SK-N-MC (cell line): ENCODE measurements at regions not wholly inside any gene's neighbourhood (a gene's known extent, or its start where the extent isn't known, plus 50 kb on each side); places are given as distances from the start of the nearest gene placed in this dataset.

Source experiments
- DNase-seq: peaks from one replicate; pipeline ENCODE4 v3.0.0-alpha.2; 2011; ENCODE audit warnings: low read depth, low spot score
- H3K27ac ChIP-seq: fragments of 200-600 bp; sonication (generic); 2 replicates; pipeline ENCODE4 v1.5.1; 2016; ENCODE audit warnings: mixed run types
- H3K36me3 ChIP-seq: fragments of 200-600 bp; sonication (generic); 2 replicates; pipeline ENCODE4 v1.6.1; 2017; ENCODE audit warnings: antibody characterized with exemption, low read length, mixed read lengths; ENCODE audit not compliant: insufficient read depth
- H3K4me3 ChIP-seq: fragments of 200-600 bp; sonication (generic); 2 replicates; pipeline ENCODE4 v1.5.1; 2016
- H3K9ac ChIP-seq: fragments of 200-600 bp; sonication (generic); 2 replicates; pipeline ENCODE4 v1.8.0; 2017; ENCODE audit warnings: mixed run types, mixed read lengths; ENCODE audit not compliant: insufficient read length
- H3K9me3 ChIP-seq: fragments of 200-600 bp; sonication (generic); 2 replicates; pipeline ENCODE4 v1.6.1; 2017; ENCODE audit warnings: low read depth, mild to moderate bottlenecking, antibody characterized with exemption, low read length, moderate library complexity, mixed read lengths
- EZH2 ChIP-seq: fragments of 200-600 bp; sonication (generic); IDR thresholded peaks from one replicate; pipeline ENCODE4 v1.6.1; 2017; ENCODE audit warnings: antibody characterized with exemption
- FOXP2 ChIP-seq: optimal IDR thresholded peaks from 2 replicates; pipeline ENCODE3; 2011; ENCODE audit warnings: mild to moderate bottlenecking, moderate library complexity; ENCODE audit not compliant: insufficient read depth; ENCODE audit errors: extremely low read length, control extremely low read depth
- POLR2AphosphoS5 ChIP-seq: IDR thresholded peaks from 2 replicates; pipeline ENCODE4 v1.6.1; 2012; ENCODE audit warnings: mild to moderate bottlenecking, low read depth, low read length, borderline replicate concordance

DNA sequence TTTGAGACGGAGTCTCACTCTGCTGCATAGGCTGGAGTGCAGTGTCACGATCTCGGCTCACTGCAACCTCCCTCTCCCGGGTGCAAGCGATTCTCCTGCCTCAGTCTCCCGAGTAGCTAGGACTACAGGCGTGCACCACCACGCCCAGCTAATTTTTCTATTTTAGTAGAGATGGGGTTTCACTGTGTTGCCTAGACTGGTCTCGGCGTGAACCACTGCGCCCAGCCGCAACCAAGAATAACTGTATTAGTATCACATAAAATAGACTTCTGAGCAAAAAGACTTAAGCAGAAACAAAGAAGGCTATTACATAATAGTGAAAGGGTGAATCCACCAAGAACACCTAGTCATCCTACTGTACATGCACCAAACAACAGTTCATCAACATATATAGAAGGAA lies 67.6 kb upstream of the TFEC start:
- peak overlapping the region; percentile 32 for H3K4me3 ChIP-seq
- H3K36me3 ChIP-seq, result no peaks in the 10 kb centered on the region
- TF ChIP-seq POLR2AphosphoS5 (no peak), EZH2 (no peak), FOXP2 (no peak)
- DNase-seq, result no peak
- no peak overlapping the region for H3K9ac ChIP-seq
- peak overlapping the region; percentile 96 for H3K27ac ChIP-seq
- H3K9me3 ChIP-seq, result no peaks in the 10 kb centered on the region

DNA sequence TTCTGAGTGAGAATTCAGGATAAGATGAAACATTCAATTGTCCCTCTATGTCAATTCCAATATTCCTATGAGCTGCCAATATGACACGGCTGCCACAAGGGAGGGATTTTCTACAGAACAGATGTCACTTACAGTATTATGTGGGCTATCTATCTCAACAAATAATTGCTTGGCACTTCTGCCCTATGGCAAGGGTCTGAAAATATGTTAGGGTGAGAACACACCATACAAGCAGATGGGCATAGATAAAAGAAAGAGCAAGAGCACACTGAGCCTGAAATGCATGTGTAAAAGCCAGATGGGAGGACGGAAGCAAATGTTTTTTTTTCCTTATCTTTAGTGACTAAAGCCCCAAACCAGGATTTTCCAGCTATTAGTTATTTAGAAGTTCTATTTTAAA lies 70.1 kb upstream of the TFEC start:
- Histone ChIP-seq H3K36me3 (no peaks in the 10 kb centered on the region), H3K4me3 (no peak overlapping the region), H3K9ac (no peak overlapping the region), H3K9me3 (no peaks in the 10 kb centered on the region), H3K27ac (peak overlapping the region; percentile 96; the same call in 1 of the 2 replicates)
- no peak for DNase-seq
- no peak for TF ChIP-seq EZH2

DNA sequence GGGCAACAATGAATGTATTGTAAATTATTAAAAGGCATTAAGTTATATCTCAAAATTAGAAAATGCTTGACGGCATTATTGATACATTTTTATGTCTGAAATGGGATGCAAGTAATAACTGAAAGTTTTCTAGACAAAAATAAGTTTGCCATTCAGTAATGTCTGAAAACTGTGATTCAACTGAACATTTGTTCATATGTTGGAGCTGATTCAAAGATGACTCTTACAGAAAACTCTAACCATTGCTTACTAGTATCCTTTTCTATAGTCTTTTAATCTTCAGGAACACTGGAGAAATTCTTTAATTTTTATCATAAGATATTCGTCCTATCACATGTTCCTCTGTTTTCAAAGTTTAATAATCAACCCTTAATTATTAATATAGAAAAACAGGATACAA lies 71.1 kb upstream of the TFEC start:
- no peak overlapping the region for H3K9ac ChIP-seq
- TF ChIP-seq FOXP2 (no peak), EZH2 (no peak), POLR2AphosphoS5 (no peak)
- no peaks in the 10 kb centered on the region for H3K36me3 ChIP-seq
- no peak for DNase-seq
- no peak overlapping the region for H3K4me3 ChIP-seq
- H3K27ac ChIP-seq, result peak overlapping the region; percentile 32
- no peaks in the 10 kb centered on the region for H3K9me3 ChIP-seq

DNA sequence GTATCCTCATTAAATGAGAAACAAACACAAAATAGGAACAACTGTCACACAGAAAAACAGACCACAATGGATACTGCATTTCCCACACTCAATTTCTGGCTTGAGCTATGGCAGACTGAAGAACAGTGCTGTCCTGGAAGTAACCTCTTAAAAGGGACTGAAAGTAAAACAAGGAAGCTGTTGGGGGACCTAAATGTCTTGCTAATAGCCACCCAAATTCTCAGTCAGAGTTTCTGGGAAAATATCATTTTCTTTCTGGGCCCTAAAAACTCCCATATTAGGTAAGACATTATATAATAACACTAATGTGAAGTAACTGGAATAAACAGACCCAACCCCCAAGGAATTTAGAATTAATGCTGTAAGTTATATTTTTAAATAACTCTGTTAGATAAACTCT lies 80.9 kb upstream of the TFEC start:
- Histone ChIP-seq H3K9ac (no peak overlapping the region), H3K36me3 (no peaks in the 10 kb centered on the region), H3K9me3 (no peaks in the 10 kb centered on the region; the same call in 1 of the 2 replicates), H3K27ac (no peak overlapping the region), H3K4me3 (no peak overlapping the region)
- no peak for DNase-seq
- no peak for TF ChIP-seq EZH2
- TF ChIP-seq FOXP2, result no peak
- no peak for TF ChIP-seq POLR2AphosphoS5

DNA sequence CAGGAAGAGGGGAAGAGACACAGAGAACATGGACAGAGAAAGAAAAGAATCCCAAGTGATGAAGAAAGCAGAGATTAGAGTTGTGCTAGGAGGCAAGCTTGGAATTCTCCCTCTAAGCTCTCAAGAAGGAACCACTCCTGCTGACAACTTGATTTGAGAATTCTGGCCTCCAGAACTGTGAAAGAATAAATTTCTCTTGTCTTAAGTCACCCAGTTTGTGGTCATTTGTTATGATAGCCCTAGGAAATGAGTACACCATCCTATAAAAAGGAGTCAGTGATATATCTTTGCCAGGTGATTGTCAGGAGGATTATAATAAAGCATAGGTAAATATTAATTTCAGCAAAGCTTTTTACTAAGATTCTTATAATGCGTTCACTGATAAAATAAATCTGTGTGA lies 82.7 kb upstream of the TFEC start:
- H3K9me3 ChIP-seq, result no peaks in the 10 kb centered on the region; the same call in 1 of the 2 replicates
- H3K4me3 ChIP-seq, result no peak overlapping the region
- TF ChIP-seq EZH2, result no peak
- TF ChIP-seq POLR2AphosphoS5, result no peak
- TF ChIP-seq FOXP2, result no peak
- H3K9ac ChIP-seq, result no peak overlapping the region
- no peak overlapping the region for H3K27ac ChIP-seq
- no peak for DNase-seq
- H3K36me3 ChIP-seq, result no peaks in the 10 kb centered on the region

DNA sequence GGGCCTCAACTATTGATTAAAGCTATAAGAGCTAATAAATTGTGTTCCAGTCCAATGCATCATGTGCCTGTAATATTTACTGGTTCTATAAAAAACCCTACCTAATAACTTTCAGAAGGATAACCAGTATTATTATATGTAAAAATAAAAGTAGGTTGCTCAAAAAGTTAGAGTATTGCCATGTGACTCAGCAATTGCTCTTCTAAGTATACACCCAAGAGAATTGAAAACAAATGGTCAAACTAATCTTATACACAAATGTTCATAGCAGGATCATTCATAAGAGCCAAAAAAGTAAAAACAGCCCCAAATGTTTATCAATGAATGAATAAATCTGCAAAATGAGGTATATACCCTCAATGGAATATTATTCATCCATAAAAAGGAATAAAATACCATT lies 89.5 kb upstream of the TES start:
- DNase-seq, result no peak
- H3K36me3 ChIP-seq, result no peaks in the 10 kb centered on the region
- TF ChIP-seq EZH2, result no peak

DNA sequence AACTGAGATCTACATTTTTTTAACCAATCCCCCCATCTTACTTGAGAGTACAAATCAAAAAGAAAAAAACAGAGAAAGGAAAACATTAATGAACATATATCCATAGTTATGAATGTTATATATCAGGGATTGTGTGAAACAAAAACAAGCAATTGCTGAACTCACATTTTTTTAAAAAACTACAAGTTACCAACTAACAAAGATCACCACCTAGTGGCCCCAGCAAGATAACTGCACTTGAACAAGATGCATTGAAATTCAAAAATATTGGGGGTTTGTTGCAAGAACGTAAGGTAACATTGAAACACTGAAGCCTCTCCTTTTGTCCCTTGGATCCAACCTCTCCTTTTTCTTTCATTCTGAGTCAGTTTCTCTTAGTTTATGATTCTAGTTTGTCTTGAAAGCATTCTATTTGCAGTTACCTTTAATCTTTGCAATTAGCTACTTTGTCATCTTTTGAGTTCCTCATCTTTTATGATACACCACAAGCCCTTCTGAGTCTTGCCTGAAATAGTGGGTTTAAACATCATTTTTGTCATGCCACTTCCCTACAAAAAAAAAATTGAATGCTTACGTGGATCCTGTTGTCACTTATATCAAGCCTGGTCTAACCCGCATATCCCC lies 87.3 kb upstream of the TES start:
- Histone ChIP-seq H3K9me3 (no peaks in the 10 kb centered on the region), H3K9ac (no peak overlapping the region), H3K36me3 (no peaks in the 10 kb centered on the region), H3K4me3 (0 out of 2 replicates have a peak overlapping the region, but pooled peaks have one; percentile 24), H3K27ac (peak overlapping the region; percentile 29; the same call in 1 of the 2 replicates)
- peak; percentile 72 for DNase-seq
- TF ChIP-seq POLR2AphosphoS5, result no peak

More for the DNA sequence above, 89.5 kb upstream of the TES start:
- Histone ChIP-seq H3K9ac (no peak overlapping the region), H3K9me3 (no peaks in the 10 kb centered on the region), H3K4me3 (no peak overlapping the region), H3K27ac (no peak overlapping the region)

- TF ChIP-seq EZH2 (no peak), FOXP2 (no peak), POLR2AphosphoS5 (no peak)
- Histone ChIP-seq H3K36me3 (peaks cover 4% of the 10 kb centered on the region; the same call in 1 of the 2 replicates), H3K9me3 (no peaks in the 10 kb centered on the region; the same call in 1 of the 2 replicates), H3K27ac (no peak overlapping the region), H3K4me3 (no peak overlapping the region), H3K9ac (no peak overlapping the region)
- no peak for DNase-seq
Observed at GRCh38 chr7:116128139-116128538, 82.2 kb upstream of the TES start.

DNA sequence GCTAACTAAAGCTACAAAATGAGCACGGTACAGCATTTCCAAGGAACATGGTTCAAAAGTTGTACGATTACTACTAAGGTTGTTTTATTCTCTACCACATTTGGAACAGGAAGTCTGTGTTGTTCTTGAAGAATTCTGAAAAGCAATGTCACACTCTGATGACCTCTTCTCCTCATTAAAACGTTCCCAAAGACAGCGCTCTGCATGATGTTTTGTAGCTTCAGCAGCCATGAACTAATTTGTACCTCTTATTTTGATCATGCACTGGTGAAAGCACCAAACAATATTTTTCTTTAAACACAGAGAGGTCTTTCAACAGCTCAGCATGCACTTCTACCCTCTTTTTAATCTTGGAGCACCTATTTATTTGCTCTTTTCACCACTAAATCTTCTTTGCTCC lies 75.0 kb upstream of the TES start:
- DNase-seq, result no peak
- TF ChIP-seq POLR2AphosphoS5, result no peak
- TF ChIP-seq FOXP2, result no peak
- no peak for TF ChIP-seq EZH2
- no peak overlapping the region for H3K9ac ChIP-seq
- no peaks in the 10 kb centered on the region; the same call in 1 of the 2 replicates for H3K9me3 ChIP-seq
- H3K36me3 ChIP-seq, result no peaks in the 10 kb centered on the region
- H3K27ac ChIP-seq, result peak overlapping the region; percentile 35
- H3K4me3 ChIP-seq, result no peak overlapping the region
